ENCODE measurements at regions not wholly inside any gene's neighbourhood (a gene's known extent, or its start where the extent isn't known, plus 50 kb on each side); places are given as distances from the start of the nearest gene placed in this dataset.

- H3K4me3 ChIP-seq (ENCODE audit: low read length), result no peak overlapping the region
- H3K27me3 ChIP-seq (ENCODE audit: insufficient read depth, low read length), result no peaks in the 10 kb centered on the region
- no peaks in the 10 kb centered on the region for H3K4me1 ChIP-seq (ENCODE audit: insufficient read depth, low read length)
- H3K36me3 ChIP-seq (ENCODE audit: insufficient read depth, low read depth, low read length), result no peaks in the 10 kb centered on the region
- no peaks in the 10 kb centered on the region for H3K9me3 ChIP-seq (ENCODE audit: insufficient read depth, low read depth, low read length)
- no peak overlapping the region for H3K9ac ChIP-seq (ENCODE audit: low read depth, low read length)
- no peak overlapping the region for H3K27ac ChIP-seq (ENCODE audit: low read length)
These were observed 193.4 kb upstream of the NR4A3 start for GRCh38 chr9:99628285-99628684.

- Histone ChIP-seq H3K36me3 (ENCODE audit: insufficient read depth, low read depth, low read length) (no peaks in the 10 kb centered on the region), H3K4me1 (ENCODE audit: insufficient read depth, low read length) (no peaks in the 10 kb centered on the region), H3K27me3 (ENCODE audit: insufficient read depth, low read length) (no peaks in the 10 kb centered on the region), H3K4me3 (ENCODE audit: low read length) (no peak overlapping the region), H3K9me3 (ENCODE audit: insufficient read depth, low read depth, low read length) (no peaks in the 10 kb centered on the region), H3K27ac (ENCODE audit: low read length) (no peak overlapping the region), H3K9ac (ENCODE audit: low read depth, low read length) (no peak overlapping the region)
These were observed 192.7 kb upstream of the NR4A3 start for GRCh38 chr9:99628849-99629620.

- Histone ChIP-seq H3K36me3 (ENCODE audit: insufficient read depth, low read depth, low read length) (no peaks in the 10 kb centered on the region), H3K4me1 (ENCODE audit: insufficient read depth, low read length) (no peaks in the 10 kb centered on the region), H3K27me3 (ENCODE audit: insufficient read depth, low read length) (no peaks in the 10 kb centered on the region), H3K4me3 (ENCODE audit: low read length) (no peak overlapping the region), H3K9ac (ENCODE audit: low read depth, low read length) (no peak overlapping the region), H3K27ac (ENCODE audit: low read length) (no peak overlapping the region), H3K9me3 (ENCODE audit: insufficient read depth, low read depth, low read length) (no peaks in the 10 kb centered on the region)
These were observed 189.2 kb upstream of the NR4A3 start for GRCh38 chr9:99632349-99633038.

- H3K36me3 ChIP-seq (ENCODE audit: insufficient read depth, low read depth, low read length), result no peaks in the 10 kb centered on the region
- H3K4me3 ChIP-seq (ENCODE audit: low read length), result no peak overlapping the region
- H3K27ac ChIP-seq (ENCODE audit: low read length), result no peak overlapping the region
- H3K9ac ChIP-seq (ENCODE audit: low read depth, low read length), result no peak overlapping the region
- H3K27me3 ChIP-seq (ENCODE audit: insufficient read depth, low read length), result no peaks in the 10 kb centered on the region
- no peaks in the 10 kb centered on the region for H3K4me1 ChIP-seq (ENCODE audit: insufficient read depth, low read length)
- H3K9me3 ChIP-seq (ENCODE audit: insufficient read depth, low read depth, low read length), result no peaks in the 10 kb centered on the region
These were observed 188.4 kb upstream of the NR4A3 start for GRCh38 chr9:99633265-99633664.

- no peak overlapping the region for H3K27ac ChIP-seq (ENCODE audit: low read length)
- H3K9ac ChIP-seq (ENCODE audit: low read depth, low read length), result no peak overlapping the region
- H3K4me1 ChIP-seq (ENCODE audit: insufficient read depth, low read length), result no peaks in the 10 kb centered on the region
- no peaks in the 10 kb centered on the region for H3K9me3 ChIP-seq (ENCODE audit: insufficient read depth, low read depth, low read length)
- no peak overlapping the region for H3K4me3 ChIP-seq (ENCODE audit: low read length)
- H3K27me3 ChIP-seq (ENCODE audit: insufficient read depth, low read length), result no peaks in the 10 kb centered on the region
- H3K36me3 ChIP-seq (ENCODE audit: insufficient read depth, low read depth, low read length), result no peaks in the 10 kb centered on the region
These were observed 187.5 kb upstream of the NR4A3 start for GRCh38 chr9:99634186-99634585.

- Histone ChIP-seq H3K9me3 (ENCODE audit: insufficient read depth, low read depth, low read length) (no peaks in the 10 kb centered on the region), H3K4me3 (ENCODE audit: low read length) (no peak overlapping the region), H3K27me3 (ENCODE audit: insufficient read depth, low read length) (no peaks in the 10 kb centered on the region), H3K4me1 (ENCODE audit: insufficient read depth, low read length) (no peaks in the 10 kb centered on the region), H3K36me3 (ENCODE audit: insufficient read depth, low read depth, low read length) (no peaks in the 10 kb centered on the region), H3K9ac (ENCODE audit: low read depth, low read length) (no peak overlapping the region), H3K27ac (ENCODE audit: low read length) (no peak overlapping the region)
These were observed 186.7 kb upstream of the NR4A3 start for GRCh38 chr9:99635032-99635431.

GRCh38 chr9:99637641-99638040, 184.0 kb upstream of the NR4A3 start:
- Histone ChIP-seq H3K27ac (ENCODE audit: low read length) (no peak overlapping the region), H3K36me3 (ENCODE audit: insufficient read depth, low read depth, low read length) (no peaks in the 10 kb centered on the region), H3K9ac (ENCODE audit: low read depth, low read length) (no peak overlapping the region), H3K27me3 (ENCODE audit: insufficient read depth, low read length) (no peaks in the 10 kb centered on the region), H3K4me1 (ENCODE audit: insufficient read depth, low read length) (no peaks in the 10 kb centered on the region), H3K9me3 (ENCODE audit: insufficient read depth, low read depth, low read length) (no peaks in the 10 kb centered on the region; the same call in 1 of the 2 replicates), H3K4me3 (ENCODE audit: low read length) (no peak overlapping the region)

- no peak overlapping the region for H3K9ac ChIP-seq (ENCODE audit: low read depth, low read length)
- no peak overlapping the region for H3K27ac ChIP-seq (ENCODE audit: low read length)
- H3K9me3 ChIP-seq (ENCODE audit: insufficient read depth, low read depth, low read length), result no peaks in the 10 kb centered on the region; the same call in 1 of the 2 replicates
- H3K36me3 ChIP-seq (ENCODE audit: insufficient read depth, low read depth, low read length), result no peaks in the 10 kb centered on the region
- no peaks in the 10 kb centered on the region for H3K27me3 ChIP-seq (ENCODE audit: insufficient read depth, low read length)
- no peak overlapping the region for H3K4me3 ChIP-seq (ENCODE audit: low read length)
- no peaks in the 10 kb centered on the region for H3K4me1 ChIP-seq (ENCODE audit: insufficient read depth, low read length)
These were observed 182.7 kb upstream of the NR4A3 start for GRCh38 chr9:99638971-99639370.

GRCh38 chr9:99647604-99648003, 174.1 kb upstream of the NR4A3 start:
- Histone ChIP-seq H3K4me1 (ENCODE audit: insufficient read depth, low read length) (no peaks in the 10 kb centered on the region), H3K9ac (ENCODE audit: low read depth, low read length) (no peak overlapping the region), H3K36me3 (ENCODE audit: insufficient read depth, low read depth, low read length) (no peaks in the 10 kb centered on the region), H3K4me3 (ENCODE audit: low read length) (no peak overlapping the region), H3K27ac (ENCODE audit: low read length) (no peak overlapping the region), H3K9me3 (ENCODE audit: insufficient read depth, low read depth, low read length) (no peaks in the 10 kb centered on the region), H3K27me3 (ENCODE audit: insufficient read depth, low read length) (no peaks in the 10 kb centered on the region)

- H3K4me3 ChIP-seq (ENCODE audit: low read length), result no peak overlapping the region
- no peaks in the 10 kb centered on the region for H3K9me3 ChIP-seq (ENCODE audit: insufficient read depth, low read depth, low read length)
- H3K9ac ChIP-seq (ENCODE audit: low read depth, low read length), result no peak overlapping the region
- H3K27ac ChIP-seq (ENCODE audit: low read length), result no peak overlapping the region
- no peaks in the 10 kb centered on the region for H3K4me1 ChIP-seq (ENCODE audit: insufficient read depth, low read length)
- H3K27me3 ChIP-seq (ENCODE audit: insufficient read depth, low read length), result no peaks in the 10 kb centered on the region
- H3K36me3 ChIP-seq (ENCODE audit: insufficient read depth, low read depth, low read length), result no peaks in the 10 kb centered on the region
These were observed 171.4 kb upstream of the NR4A3 start for GRCh38 chr9:99650187-99650874.

GRCh38 chr9:99660191-99660636, 161.5 kb upstream of the NR4A3 start:
- H3K27ac ChIP-seq (ENCODE audit: low read length), result no peak overlapping the region
- H3K36me3 ChIP-seq (ENCODE audit: insufficient read depth, low read depth, low read length), result no peaks in the 10 kb centered on the region
- H3K27me3 ChIP-seq (ENCODE audit: insufficient read depth, low read length), result no peaks in the 10 kb centered on the region
- no peak overlapping the region for H3K4me3 ChIP-seq (ENCODE audit: low read length)
- H3K9me3 ChIP-seq (ENCODE audit: insufficient read depth, low read depth, low read length), result no peaks in the 10 kb centered on the region
- H3K4me1 ChIP-seq (ENCODE audit: insufficient read depth, low read length), result no peaks in the 10 kb centered on the region
- no peak overlapping the region for H3K9ac ChIP-seq (ENCODE audit: low read depth, low read length)

GRCh38 chr9:99663297-99663696, 158.4 kb upstream of the NR4A3 start:
- Histone ChIP-seq H3K27me3 (ENCODE audit: insufficient read depth, low read length) (no peaks in the 10 kb centered on the region), H3K9me3 (ENCODE audit: insufficient read depth, low read depth, low read length) (no peaks in the 10 kb centered on the region), H3K4me1 (ENCODE audit: insufficient read depth, low read length) (no peaks in the 10 kb centered on the region), H3K36me3 (ENCODE audit: insufficient read depth, low read depth, low read length) (no peaks in the 10 kb centered on the region), H3K27ac (ENCODE audit: low read length) (no peak overlapping the region), H3K9ac (ENCODE audit: low read depth, low read length) (no peak overlapping the region), H3K4me3 (ENCODE audit: low read length) (no peak overlapping the region)

Data from iPS-20b (cell line).